Gastrocnemius medialis (tissue), 4 donors: ENCODE measurements at regions not wholly inside any gene's neighbourhood (a gene's known extent, or its start where the extent isn't known, plus 50 kb on each side); places are given as distances from the start of the nearest gene placed in this dataset.

Source experiments
- POLR2A ChIP-seq, 2 donors: fragments of 450-650 bp; IDR thresholded peaks; one replicate each; pipeline ENCODE4 v1.6.1; 2017; ENCODE audit warnings: antibody characterized with exemption in 2 of 2, mild to moderate bottlenecking in 2 of 2, moderate library complexity in 2 of 2
- TF ChIP-seq, protein P1 (sequence below), 5 experiments: fragments of 450-650 bp in 3 of 5; fragments of 200-600 bp in 2 of 5; sonication (generic) in 2 of 5; IDR thresholded peaks in 4 of 5; conservative IDR thresholded peaks in 1 of 5; 1 replicate in 4 of 5; 2 replicates in 1 of 5; pipeline ENCODE4 v1.5.1; 2016 to 2019; ENCODE audit warnings: antibody characterized with exemption in 5 of 5, mild to moderate bottlenecking in 3 of 5, moderate library complexity in 3 of 5

DNA sequence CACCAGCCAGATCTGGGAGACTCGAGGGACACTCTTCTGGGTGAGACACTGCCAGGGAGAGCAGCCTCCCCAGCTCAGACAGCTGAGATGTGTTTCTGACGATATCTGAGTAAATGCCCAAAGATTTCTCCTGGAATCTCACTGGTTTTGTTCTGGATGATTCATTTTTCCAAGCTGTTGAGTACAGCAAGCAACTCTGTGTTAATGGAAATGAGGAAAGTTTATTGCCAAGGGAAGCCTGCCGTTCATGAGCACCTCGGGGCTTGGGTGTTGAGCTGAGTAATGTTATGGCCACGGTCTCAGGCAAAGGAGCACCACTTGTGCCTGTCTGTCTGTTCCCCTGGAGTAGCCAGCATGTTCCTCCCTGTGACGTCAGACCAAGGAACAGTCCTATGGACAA lies 1132.4 kb downstream of the BRD1 start:
- TF ChIP-seq, protein P1, sequence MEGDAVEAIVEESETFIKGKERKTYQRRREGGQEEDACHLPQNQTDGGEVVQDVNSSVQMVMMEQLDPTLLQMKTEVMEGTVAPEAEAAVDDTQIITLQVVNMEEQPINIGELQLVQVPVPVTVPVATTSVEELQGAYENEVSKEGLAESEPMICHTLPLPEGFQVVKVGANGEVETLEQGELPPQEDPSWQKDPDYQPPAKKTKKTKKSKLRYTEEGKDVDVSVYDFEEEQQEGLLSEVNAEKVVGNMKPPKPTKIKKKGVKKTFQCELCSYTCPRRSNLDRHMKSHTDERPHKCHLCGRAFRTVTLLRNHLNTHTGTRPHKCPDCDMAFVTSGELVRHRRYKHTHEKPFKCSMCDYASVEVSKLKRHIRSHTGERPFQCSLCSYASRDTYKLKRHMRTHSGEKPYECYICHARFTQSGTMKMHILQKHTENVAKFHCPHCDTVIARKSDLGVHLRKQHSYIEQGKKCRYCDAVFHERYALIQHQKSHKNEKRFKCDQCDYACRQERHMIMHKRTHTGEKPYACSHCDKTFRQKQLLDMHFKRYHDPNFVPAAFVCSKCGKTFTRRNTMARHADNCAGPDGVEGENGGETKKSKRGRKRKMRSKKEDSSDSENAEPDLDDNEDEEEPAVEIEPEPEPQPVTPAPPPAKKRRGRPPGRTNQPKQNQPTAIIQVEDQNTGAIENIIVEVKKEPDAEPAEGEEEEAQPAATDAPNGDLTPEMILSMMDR (IDR thresholded peaks at IDR 0.05 in 4 of 5, conservative IDR thresholded peaks at IDR 0.05 in 1 of 5), result no peak
- TF ChIP-seq POLR2A (IDR thresholded peaks at IDR 0.05), result no peak
